SK-N-MC (cell line): ENCODE measurements at regions not wholly inside any gene's neighbourhood (a gene's known extent, or its start where the extent isn't known, plus 50 kb on each side); places are given as distances from the start of the nearest gene placed in this dataset.

Experiments used
- DNase-seq: peaks from one replicate; pipeline ENCODE4 v3.0.0-alpha.2; 2011; ENCODE audit warnings: low read depth, low spot score
- H3K27ac ChIP-seq: fragments of 200-600 bp; sonication (generic); 2 replicates; pipeline ENCODE4 v1.5.1; 2016; ENCODE audit warnings: mixed run types
- H3K36me3 ChIP-seq: fragments of 200-600 bp; sonication (generic); 2 replicates; pipeline ENCODE4 v1.6.1; 2017; ENCODE audit warnings: antibody characterized with exemption, low read length, mixed read lengths; ENCODE audit not compliant: insufficient read depth
- H3K4me3 ChIP-seq: fragments of 200-600 bp; sonication (generic); 2 replicates; pipeline ENCODE4 v1.5.1; 2016
- H3K9ac ChIP-seq: fragments of 200-600 bp; sonication (generic); 2 replicates; pipeline ENCODE4 v1.8.0; 2017; ENCODE audit warnings: mixed run types, mixed read lengths; ENCODE audit not compliant: insufficient read length
- H3K9me3 ChIP-seq: fragments of 200-600 bp; sonication (generic); 2 replicates; pipeline ENCODE4 v1.6.1; 2017; ENCODE audit warnings: low read depth, mild to moderate bottlenecking, antibody characterized with exemption, low read length, moderate library complexity, mixed read lengths
- EZH2 ChIP-seq: fragments of 200-600 bp; sonication (generic); IDR thresholded peaks from one replicate; pipeline ENCODE4 v1.6.1; 2017; ENCODE audit warnings: antibody characterized with exemption
- FOXP2 ChIP-seq: optimal IDR thresholded peaks from 2 replicates; pipeline ENCODE3; 2011; ENCODE audit warnings: mild to moderate bottlenecking, moderate library complexity; ENCODE audit not compliant: insufficient read depth; ENCODE audit errors: extremely low read length, control extremely low read depth
- POLR2AphosphoS5 ChIP-seq: IDR thresholded peaks from 2 replicates; pipeline ENCODE4 v1.6.1; 2012; ENCODE audit warnings: mild to moderate bottlenecking, low read depth, low read length, borderline replicate concordance

DNA sequence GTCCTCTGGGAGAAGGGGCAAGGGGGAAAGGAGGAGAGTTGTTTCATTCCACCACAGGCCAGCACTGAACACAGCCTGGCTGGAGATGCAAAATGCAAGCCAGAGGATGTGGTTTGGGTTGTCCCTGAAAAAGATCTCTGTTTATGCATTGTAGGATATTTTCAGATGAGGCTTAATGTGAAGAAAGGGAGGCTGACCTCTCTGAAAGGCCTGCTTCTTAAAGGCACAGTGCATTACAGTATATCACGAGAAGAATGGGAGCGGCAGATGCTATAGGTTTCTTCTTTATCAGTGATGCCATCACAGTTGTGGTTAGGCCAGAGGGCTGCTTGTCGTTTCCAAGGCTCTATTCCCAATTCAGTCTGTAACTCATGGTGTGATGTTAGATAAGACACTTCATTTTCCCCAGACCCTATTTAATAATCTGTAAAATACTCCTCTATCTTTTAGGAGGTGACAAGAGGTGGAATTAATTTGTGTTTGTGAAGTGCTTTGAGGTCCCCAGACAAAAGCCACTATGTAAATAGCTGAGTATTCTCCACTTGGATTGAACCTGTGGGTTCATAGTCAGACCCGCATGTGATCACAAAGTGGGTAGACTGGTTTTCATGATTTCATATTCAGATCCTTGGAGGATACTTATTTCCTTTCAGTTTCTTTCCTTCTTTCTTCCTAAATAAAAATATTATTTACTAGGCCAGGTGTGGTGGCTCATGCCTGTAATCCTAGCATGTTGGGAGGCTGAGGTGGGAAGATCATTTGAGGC is 76.5 kb upstream of the WDR26 start:
- Histone ChIP-seq H3K9me3 (no peaks in the 10 kb centered on the region), H3K4me3 (no peak overlapping the region), H3K36me3 (no peaks in the 10 kb centered on the region), H3K27ac (no peak overlapping the region), H3K9ac (no peak overlapping the region)
- no peak for DNase-seq
- TF ChIP-seq FOXP2 (no peak), EZH2 (no peak), POLR2AphosphoS5 (no peak)

DNA sequence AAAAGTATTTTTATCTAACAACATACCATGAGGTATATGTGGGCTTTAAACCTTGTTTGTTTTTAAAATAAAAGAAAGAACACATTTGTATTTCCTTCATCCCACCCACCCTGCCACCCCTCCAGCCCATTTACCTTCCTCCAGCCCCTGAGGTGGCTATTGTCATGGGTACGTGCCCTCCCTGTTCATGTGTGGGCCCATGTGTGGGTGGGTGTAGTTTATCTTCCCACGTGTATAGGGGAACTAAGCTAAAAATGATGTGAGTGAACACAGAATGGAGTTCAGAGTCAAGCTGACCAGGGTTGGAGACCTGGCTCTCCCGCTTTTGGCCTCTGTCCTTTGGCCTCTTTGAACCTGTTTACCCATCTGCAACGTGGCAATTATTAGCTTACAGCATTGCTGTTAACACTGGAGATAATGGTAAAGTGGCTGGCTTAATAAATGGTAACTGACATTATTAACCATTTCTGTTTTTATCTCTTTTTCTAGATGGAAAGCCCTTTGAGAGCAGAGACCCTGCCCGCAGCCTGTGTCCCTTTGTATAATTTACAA is 78.1 kb upstream of the WDR26 start:
- no peak for DNase-seq
- H3K27ac ChIP-seq = no peak overlapping the region
- H3K9me3 ChIP-seq = no peaks in the 10 kb centered on the region
- no peak overlapping the region for H3K9ac ChIP-seq
- TF ChIP-seq EZH2 (no peak), POLR2AphosphoS5 (no peak), FOXP2 (no peak)
- H3K4me3 ChIP-seq = no peak overlapping the region
- no peaks in the 10 kb centered on the region for H3K36me3 ChIP-seq

DNA sequence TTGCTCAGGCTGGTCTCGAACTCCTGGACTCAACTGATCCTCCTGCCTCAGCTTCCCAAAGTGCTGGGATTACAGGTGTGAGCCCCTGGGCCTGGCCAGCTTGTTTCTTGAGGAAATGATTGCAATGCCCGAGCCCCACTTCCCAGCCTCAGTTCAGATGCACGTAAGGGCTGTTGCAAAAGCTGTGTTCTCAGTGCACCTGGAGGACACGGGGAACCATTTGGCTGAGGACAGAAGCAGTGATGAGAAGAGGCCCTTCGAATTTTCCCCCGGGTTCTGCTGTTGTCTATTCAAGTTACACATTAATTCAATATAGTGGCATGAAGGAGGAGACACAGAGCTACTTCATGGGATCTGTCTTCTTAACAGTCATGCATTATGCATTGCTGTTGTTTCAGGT is 78.8 kb upstream of the WDR26 start:
- H3K36me3 ChIP-seq = no peaks in the 10 kb centered on the region
- H3K27ac ChIP-seq = no peak overlapping the region
- TF ChIP-seq FOXP2 (no peak), POLR2AphosphoS5 (no peak), EZH2 (no peak)
- no peak for DNase-seq
- H3K9me3 ChIP-seq = no peaks in the 10 kb centered on the region
- no peak overlapping the region for H3K4me3 ChIP-seq
- H3K9ac ChIP-seq = no peak overlapping the region

DNA sequence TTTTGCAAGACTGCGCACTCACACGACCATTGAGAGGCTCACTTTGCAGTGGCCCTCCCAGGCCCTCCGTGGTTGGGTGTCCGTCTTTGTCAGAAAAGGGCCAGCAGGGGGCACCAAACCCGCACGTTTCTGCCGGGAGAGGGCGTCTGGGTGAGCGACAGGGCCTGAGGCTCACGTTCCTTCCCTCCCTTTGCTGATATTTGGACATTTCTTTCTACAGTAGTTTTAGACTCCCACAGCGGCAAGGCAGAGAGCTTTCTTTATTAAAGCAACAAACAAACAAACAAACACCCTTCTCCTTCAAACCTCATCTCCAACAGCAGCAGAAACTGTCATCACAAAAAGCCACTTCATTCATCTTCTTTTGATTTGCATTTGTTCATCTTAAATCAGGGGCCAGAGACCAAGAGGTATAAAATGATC is 79.2 kb upstream of the WDR26 start:
- Histone ChIP-seq H3K36me3 (no peaks in the 10 kb centered on the region), H3K4me3 (no peak overlapping the region), H3K9me3 (no peaks in the 10 kb centered on the region), H3K9ac (no peak overlapping the region), H3K27ac (no peak overlapping the region)
- no peak for TF ChIP-seq FOXP2
- DNase-seq = no peak

DNA sequence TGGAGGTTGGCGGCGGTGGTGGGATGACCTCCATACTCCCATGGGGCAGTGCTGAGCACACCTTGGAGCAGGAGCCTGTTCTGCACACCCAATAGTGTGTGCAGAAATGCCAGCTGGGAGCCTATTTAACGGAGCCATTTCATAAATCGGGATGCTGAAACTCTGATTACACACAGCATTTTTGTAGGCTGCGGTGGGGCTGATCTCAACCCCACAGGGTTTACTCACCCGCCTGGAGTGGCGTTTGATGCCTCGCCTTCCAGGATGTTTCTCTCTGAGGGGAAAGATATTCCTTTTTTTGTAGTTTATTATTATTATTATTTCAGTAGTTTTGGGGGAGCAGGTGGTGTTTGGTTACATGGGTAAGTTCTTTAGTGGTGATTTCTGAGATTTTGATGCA is 82.6 kb upstream of the WDR26 start:
- Histone ChIP-seq H3K4me3 (no peak overlapping the region), H3K36me3 (no peaks in the 10 kb centered on the region), H3K9me3 (no peaks in the 10 kb centered on the region), H3K27ac (no peak overlapping the region), H3K9ac (no peak overlapping the region)
- TF ChIP-seq EZH2 (no peak), FOXP2 (no peak)
- no peak for DNase-seq

- Histone ChIP-seq H3K27ac (no peak overlapping the region), H3K36me3 (no peaks in the 10 kb centered on the region), H3K9ac (no peak overlapping the region), H3K4me3 (no peak overlapping the region), H3K9me3 (no peaks in the 10 kb centered on the region)
- TF ChIP-seq FOXP2 (no peak), EZH2 (no peak), POLR2AphosphoS5 (no peak)
- DNase-seq = no peak
Observed at GRCh38 chr1:224518528-224518927, 83.9 kb upstream of the WDR26 start.

DNA sequence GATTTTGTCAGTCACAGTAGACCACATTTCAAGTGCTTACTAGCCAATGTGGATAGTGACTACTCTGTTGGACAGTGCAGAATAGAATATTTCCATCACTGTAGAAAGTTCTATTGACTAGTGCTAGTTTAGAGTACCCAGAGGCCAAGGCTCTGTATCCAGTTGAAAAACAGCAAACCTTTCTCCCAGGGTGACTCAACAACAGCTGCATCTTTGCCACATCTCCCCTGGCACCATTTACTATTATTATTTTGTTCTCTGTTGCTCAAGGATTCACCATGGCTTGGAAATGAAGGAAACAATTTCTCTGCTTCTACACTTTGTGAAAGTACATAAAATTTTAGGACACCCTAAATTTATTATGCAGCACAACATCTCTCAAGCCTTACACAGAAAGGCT is 85.3 kb upstream of the WDR26 start:
- Histone ChIP-seq H3K36me3 (no peaks in the 10 kb centered on the region), H3K9ac (no peak overlapping the region), H3K9me3 (no peaks in the 10 kb centered on the region), H3K27ac (no peak overlapping the region), H3K4me3 (no peak overlapping the region)
- DNase-seq = no peak
- TF ChIP-seq POLR2AphosphoS5 (no peak), FOXP2 (no peak), EZH2 (no peak)

DNA sequence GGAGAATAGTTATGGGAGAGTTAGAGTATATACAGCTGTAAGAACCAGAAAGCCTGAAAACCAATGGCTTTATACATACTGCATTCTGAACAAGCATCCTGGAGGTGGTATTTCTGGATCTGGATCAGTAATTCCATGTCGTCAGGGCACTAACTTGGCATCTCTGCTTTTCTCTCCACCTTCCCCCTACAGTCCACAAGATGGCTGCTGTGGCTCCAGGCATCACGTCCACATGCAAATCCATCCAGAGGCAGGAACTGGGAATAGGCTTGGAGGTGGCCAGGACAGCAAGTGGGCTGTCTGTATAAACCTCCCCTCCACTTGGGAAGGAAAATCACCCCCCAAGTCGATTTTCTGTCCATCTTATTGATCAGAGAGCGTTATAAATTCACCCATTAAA is 86.2 kb upstream of the WDR26 start:
- Histone ChIP-seq H3K9ac (no peak overlapping the region), H3K27ac (no peak overlapping the region)

GRCh38 chr1:224521904-224522734 is 87.5 kb upstream of the WDR26 start:
- TF ChIP-seq EZH2 (no peak), FOXP2 (no peak), POLR2AphosphoS5 (no peak)
- DNase-seq = no peak
- H3K9me3 ChIP-seq = no peaks in the 10 kb centered on the region
- H3K36me3 ChIP-seq = no peaks in the 10 kb centered on the region
- H3K9ac ChIP-seq = no peak overlapping the region
- no peak overlapping the region for H3K4me3 ChIP-seq
- H3K27ac ChIP-seq = no peak overlapping the region

More for the DNA sequence above, 86.2 kb upstream of the WDR26 start:
- Histone ChIP-seq H3K4me3 (no peak overlapping the region), H3K9me3 (no peaks in the 10 kb centered on the region), H3K36me3 (no peaks in the 10 kb centered on the region)
- no peak for DNase-seq
- TF ChIP-seq FOXP2 = no peak
- TF ChIP-seq EZH2 = no peak
- no peak for TF ChIP-seq POLR2AphosphoS5
